ENCODE measurements at regions not wholly inside any gene's neighbourhood (a gene's known extent, or its start where the extent isn't known, plus 50 kb on each side); places are given as distances from the start of the nearest gene placed in this dataset.

DNA sequence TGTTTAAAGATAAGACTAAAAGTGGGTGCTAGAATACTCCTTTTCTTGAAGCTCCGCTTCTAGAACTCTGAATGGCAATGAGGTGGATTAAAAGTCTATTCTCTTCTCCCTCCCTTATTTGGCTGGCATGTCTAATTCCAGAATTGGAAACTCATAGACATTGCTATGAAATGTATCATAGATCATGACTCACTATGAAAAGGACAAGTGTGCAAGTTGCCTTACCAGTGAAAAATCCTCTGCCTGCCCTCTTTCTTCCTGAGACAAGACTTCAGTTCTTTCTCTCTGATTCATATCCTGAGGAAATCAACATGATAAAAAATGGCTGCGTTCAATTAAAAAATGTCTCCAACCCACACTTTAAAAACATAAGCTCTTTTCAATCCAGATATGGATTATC lies 73.2 kb upstream of the BLID start (continued):
- no peak for TF ChIP-seq HOXA7 (CRISPR knock-in tag; IDR thresholded peaks at IDR 0.05)
- TF ChIP-seq EHF (CRISPR knock-in tag; IDR thresholded peaks at IDR 0.05), result no peak
- TF ChIP-seq MAFK (IDR thresholded peaks at IDR 0.05; ENCODE audit: partially characterized antibody), result peak; percentile 20
- no peak for TF ChIP-seq E2F6 (IDR thresholded peaks at IDR 0.05; ENCODE audit: borderline replicate concordance, low read depth)
- TF ChIP-seq NPAS2 (CRISPR knock-in tag; IDR thresholded peaks at IDR 0.05; ENCODE audit: borderline replicate concordance), result no peak
- TF ChIP-seq ESRRA (IDR thresholded peaks at IDR 0.05; ENCODE audit: borderline replicate concordance, low read length), result no peak
- no peak for TF ChIP-seq HMGXB4 (CRISPR knock-in tag; IDR thresholded peaks at IDR 0.05; ENCODE audit: borderline replicate concordance)
- no peak for TF ChIP-seq NR3C1 (IDR thresholded peaks at IDR 0.05)
- TF ChIP-seq FOXS1 (CRISPR knock-in tag; IDR thresholded peaks at IDR 0.05), result no peak
- TF ChIP-seq RFX5 (IDR thresholded peaks at IDR 0.05), result no peak
- peak; percentile 19; the same call in 1 of the 3 replicates for TF ChIP-seq SMC3 (IDR thresholded peaks at IDR 0.05)
- TF ChIP-seq, protein P1, sequence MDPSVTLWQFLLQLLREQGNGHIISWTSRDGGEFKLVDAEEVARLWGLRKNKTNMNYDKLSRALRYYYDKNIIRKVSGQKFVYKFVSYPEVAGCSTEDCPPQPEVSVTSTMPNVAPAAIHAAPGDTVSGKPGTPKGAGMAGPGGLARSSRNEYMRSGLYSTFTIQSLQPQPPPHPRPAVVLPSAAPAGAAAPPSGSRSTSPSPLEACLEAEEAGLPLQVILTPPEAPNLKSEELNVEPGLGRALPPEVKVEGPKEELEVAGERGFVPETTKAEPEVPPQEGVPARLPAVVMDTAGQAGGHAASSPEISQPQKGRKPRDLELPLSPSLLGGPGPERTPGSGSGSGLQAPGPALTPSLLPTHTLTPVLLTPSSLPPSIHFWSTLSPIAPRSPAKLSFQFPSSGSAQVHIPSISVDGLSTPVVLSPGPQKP (IDR thresholded peaks at IDR 0.05; ENCODE audit: low read depth, low read length), result no peak
- TF ChIP-seq EHMT2 (IDR thresholded peaks at IDR 0.05; ENCODE audit: low read depth), result no peak
- TF ChIP-seq, protein P2, sequence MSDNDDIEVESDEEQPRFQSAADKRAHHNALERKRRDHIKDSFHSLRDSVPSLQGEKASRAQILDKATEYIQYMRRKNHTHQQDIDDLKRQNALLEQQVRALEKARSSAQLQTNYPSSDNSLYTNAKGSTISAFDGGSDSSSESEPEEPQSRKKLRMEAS (IDR thresholded peaks at IDR 0.05), result peak; percentile 49; the same call in 1 of the 2 replicates
- TF ChIP-seq FOSL2 (IDR thresholded peaks at IDR 0.05), result peak; percentile 93
- TF ChIP-seq FOSL2 (CRISPR knock-in tag; IDR thresholded peaks at IDR 0.05), result peak; percentile 96
- TF ChIP-seq CEBPB (IDR thresholded peaks at IDR 0.05), result peak in 1 of 2 experiments; percentile 54; a peak in 1 of 4 replicates
- peak; percentile 19 for TF ChIP-seq ZFP36 (IDR thresholded peaks at IDR 0.05; ENCODE audit: borderline replicate concordance, partially characterized antibody)
- TF ChIP-seq HDAC2 (IDR thresholded peaks at IDR 0.05), result no peak
- TF ChIP-seq, protein P3, sequence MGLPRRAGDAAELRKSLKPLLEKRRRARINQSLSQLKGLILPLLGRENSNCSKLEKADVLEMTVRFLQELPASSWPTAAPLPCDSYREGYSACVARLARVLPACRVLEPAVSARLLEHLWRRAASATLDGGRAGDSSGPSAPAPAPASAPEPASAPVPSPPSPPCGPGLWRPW (IDR thresholded peaks at IDR 0.05), result peak; percentile 53
- TF ChIP-seq REST (IDR thresholded peaks at IDR 0.05), result no peak
- no peak for TF ChIP-seq NFE2L2 (conservative IDR thresholded peaks at IDR 0.05; ENCODE audit: low read length)
- no peak for TF ChIP-seq TP53 (CRISPR knock-in tag; IDR thresholded peaks at IDR 0.05)
- TF ChIP-seq CTCF (IDR thresholded peaks at IDR 0.05), result no peak
- no peak for TF ChIP-seq ZSCAN20 (CRISPR knock-in tag; IDR thresholded peaks at IDR 0.05)
- TF ChIP-seq JUNB (IDR thresholded peaks at IDR 0.05), result peak; percentile 95
- TF ChIP-seq POLR2AphosphoS2 (conservative IDR thresholded peaks at IDR 0.05; ENCODE audit: low read length), result no peak
- TF ChIP-seq, protein P4, sequence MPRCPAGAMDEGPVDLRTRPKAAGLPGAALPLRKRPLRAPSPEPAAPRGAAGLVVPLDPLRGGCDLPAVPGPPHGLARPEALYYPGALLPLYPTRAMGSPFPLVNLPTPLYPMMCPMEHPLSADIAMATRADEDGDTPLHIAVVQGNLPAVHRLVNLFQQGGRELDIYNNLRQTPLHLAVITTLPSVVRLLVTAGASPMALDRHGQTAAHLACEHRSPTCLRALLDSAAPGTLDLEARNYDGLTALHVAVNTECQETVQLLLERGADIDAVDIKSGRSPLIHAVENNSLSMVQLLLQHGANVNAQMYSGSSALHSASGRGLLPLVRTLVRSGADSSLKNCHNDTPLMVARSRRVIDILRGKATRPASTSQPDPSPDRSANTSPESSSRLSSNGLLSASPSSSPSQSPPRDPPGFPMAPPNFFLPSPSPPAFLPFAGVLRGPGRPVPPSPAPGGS (IDR thresholded peaks at IDR 0.05), result peak; percentile 24; the same call in 1 of the 3 replicates
- no peak for TF ChIP-seq ATOH8 (CRISPR knock-in tag; IDR thresholded peaks at IDR 0.05; ENCODE audit: low read depth)
- TF ChIP-seq ZNF302 (CRISPR knock-in tag; IDR thresholded peaks at IDR 0.05), result no peak
- no peak for TF ChIP-seq HOXB5 (CRISPR knock-in tag; IDR thresholded peaks at IDR 0.05)
- TF ChIP-seq PHF8 (IDR thresholded peaks at IDR 0.05; ENCODE audit: borderline replicate concordance, low read depth), result no peak
- TF ChIP-seq SREBF2 (IDR thresholded peaks at IDR 0.05), result no peak

Measured in A549 (cell line).